Upper lobe of right lung (tissue), 1 donor: ENCODE measurements at regions not wholly inside any gene's neighbourhood (a gene's known extent, or its start where the extent isn't known, plus 50 kb on each side); places are given as distances from the start of the nearest gene placed in this dataset.

Source experiments
- ATAC-seq: fragments of 200-7000 bp; cut with Tn5 transposase; one replicate; pipeline ENCODE4 v1.9.1; 2020; ENCODE audit warnings: mild to moderate bottlenecking, moderate library complexity
- DNase-seq: peaks from one replicate; pipeline ENCODE4 v3.0.0-alpha.2; 2020
- H3K27ac ChIP-seq: fragments of 200-600 bp; one replicate; pipeline ENCODE4 v1.8.0; 2022
- H3K27me3 ChIP-seq: fragments of 200-600 bp; one replicate; pipeline ENCODE4 v1.8.0; 2022; ENCODE audit warnings: mild to moderate bottlenecking
- H3K36me3 ChIP-seq: fragments of 200-600 bp; one replicate; pipeline ENCODE4 v1.8.0; 2022
- H3K4me1 ChIP-seq: fragments of 200-600 bp; one replicate; pipeline ENCODE4 v1.8.0; 2022
- H3K4me3 ChIP-seq: fragments of 200-600 bp; one replicate; pipeline ENCODE4 v1.8.0; 2022; ENCODE audit warnings: mild to moderate bottlenecking
- H3K9me3 ChIP-seq: fragments of 200-600 bp; one replicate; pipeline ENCODE4 v1.8.0; 2022
- intact Hi-C: fragments of 100-400 bp; cut with DNase I; formaldehyde crosslinking; loops from one replicate; pipeline ENCODE4 v1.11.0; 2022
- TF ChIP-seq, protein P1 (sequence below): fragments of 200-600 bp; IDR thresholded peaks from one replicate; pipeline ENCODE4 v1.8.0; 2022; ENCODE audit warnings: antibody characterized with exemption
- donor health status: DM: no; HTN: yes; CAD: no; lungs with severe emphysema.

DNA sequence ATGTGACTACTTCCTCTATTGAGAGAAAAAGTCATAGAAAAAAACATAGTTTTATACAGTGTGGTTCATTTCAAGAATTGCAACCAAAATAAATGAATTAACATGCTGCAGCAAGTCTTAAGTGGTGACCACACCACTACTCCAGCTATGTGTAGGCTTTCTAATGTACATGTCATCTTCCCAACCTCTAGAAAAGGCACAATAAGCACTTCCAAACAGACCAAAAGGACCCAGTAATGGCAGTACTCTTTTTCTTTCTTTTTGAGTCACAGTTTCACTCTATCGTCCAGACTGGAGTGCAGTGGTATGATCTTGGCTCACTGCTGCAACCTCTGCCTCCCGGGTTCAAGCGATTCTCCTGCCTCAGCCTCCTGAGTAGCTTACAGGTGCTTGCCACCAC is 219.3 kb upstream of the KBTBD8 start:
- Histone ChIP-seq H3K4me1 (no peaks in the 10 kb centered on the region), H3K27ac (no peak overlapping the region), H3K36me3 (no peaks in the 10 kb centered on the region), H3K9me3 (no peaks in the 10 kb centered on the region), H3K27me3 (no peaks in the 10 kb centered on the region), H3K4me3 (no peak overlapping the region)
- TF ChIP-seq, protein P1, sequence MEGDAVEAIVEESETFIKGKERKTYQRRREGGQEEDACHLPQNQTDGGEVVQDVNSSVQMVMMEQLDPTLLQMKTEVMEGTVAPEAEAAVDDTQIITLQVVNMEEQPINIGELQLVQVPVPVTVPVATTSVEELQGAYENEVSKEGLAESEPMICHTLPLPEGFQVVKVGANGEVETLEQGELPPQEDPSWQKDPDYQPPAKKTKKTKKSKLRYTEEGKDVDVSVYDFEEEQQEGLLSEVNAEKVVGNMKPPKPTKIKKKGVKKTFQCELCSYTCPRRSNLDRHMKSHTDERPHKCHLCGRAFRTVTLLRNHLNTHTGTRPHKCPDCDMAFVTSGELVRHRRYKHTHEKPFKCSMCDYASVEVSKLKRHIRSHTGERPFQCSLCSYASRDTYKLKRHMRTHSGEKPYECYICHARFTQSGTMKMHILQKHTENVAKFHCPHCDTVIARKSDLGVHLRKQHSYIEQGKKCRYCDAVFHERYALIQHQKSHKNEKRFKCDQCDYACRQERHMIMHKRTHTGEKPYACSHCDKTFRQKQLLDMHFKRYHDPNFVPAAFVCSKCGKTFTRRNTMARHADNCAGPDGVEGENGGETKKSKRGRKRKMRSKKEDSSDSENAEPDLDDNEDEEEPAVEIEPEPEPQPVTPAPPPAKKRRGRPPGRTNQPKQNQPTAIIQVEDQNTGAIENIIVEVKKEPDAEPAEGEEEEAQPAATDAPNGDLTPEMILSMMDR = no peak
- no peak for DNase-seq
- intact Hi-C loops = no loop called here
- ATAC-seq = no peak

DNA sequence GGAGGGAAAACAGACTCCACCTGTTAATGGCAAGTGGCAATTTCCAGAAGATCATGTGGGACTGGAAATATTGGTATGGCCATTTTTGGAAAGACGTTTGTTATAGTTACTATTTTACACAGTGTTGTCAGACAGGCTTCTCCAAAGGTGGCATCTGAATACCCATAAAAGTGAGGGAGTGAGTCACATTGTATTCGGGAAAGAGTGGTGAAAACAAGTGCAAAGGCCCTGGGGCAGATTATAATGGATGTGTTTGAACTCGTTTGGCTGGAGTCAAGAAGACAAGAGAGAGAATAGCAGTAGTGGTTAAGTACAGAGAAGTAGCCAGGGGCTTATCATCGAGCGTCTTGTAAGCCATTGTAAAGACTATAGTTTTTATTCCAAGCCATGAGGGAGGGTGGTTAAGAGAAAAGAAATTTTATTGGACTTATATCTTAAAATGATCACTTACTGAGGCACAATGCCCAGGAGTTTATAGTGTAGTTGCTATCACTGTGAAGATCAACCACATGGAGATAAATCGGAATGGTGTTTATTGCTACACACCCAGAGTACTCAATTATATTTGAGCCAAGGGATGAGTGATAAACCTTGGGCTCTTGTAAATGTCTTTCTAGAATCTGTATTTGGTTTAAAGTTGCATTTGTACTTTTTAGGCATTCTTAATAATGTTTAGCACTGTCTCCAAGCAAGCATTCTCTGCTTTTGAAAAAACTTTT is 212.8 kb upstream of the KBTBD8 start:
- Histone ChIP-seq H3K4me1 (no peaks in the 10 kb centered on the region), H3K4me3 (no peak overlapping the region), H3K27ac (no peak overlapping the region), H3K9me3 (no peaks in the 10 kb centered on the region), H3K36me3 (no peaks in the 10 kb centered on the region), H3K27me3 (no peaks in the 10 kb centered on the region)
- ATAC-seq = no peak
- no peak for DNase-seq
- intact Hi-C loops = no loop called here
- TF ChIP-seq, protein P1 = no peak

DNA sequence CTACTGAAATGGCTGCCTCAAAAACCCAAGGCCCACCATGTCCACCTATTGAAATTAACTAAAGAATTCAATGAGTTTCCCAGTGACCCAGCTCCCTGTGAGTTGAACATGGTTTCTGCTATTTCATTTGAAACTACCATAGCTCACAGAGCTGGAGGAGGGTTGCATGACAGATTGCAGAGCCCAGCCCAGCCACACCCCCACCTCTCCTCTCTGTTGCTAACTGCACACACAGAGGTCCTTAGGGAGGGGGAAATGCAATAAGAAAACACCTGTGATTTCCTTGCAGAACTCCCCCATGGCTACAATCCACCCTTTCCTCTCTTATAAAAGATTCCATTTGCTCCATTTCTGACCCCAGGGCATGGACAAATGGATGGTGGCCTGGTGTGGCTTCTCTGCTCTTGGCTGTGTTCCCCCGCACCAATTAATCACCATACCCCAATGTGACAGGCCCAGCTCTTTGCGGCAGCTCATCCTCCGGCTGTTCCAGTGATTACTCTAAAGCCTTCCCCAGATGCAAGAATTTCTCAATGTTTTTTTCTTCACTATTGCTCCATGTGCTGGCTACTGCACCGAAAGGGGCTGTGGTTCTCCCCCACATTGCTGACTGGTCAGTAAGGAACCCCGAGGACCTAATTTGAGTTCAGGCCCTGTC is 208.4 kb upstream of the KBTBD8 start:
- no peak for DNase-seq
- Histone ChIP-seq H3K27ac (no peak overlapping the region), H3K9me3 (no peaks in the 10 kb centered on the region), H3K27me3 (no peaks in the 10 kb centered on the region), H3K4me3 (no peak overlapping the region), H3K4me1 (no peaks in the 10 kb centered on the region), H3K36me3 (no peaks in the 10 kb centered on the region)
- TF ChIP-seq, protein P1 = no peak
- no peak for ATAC-seq
- intact Hi-C loops = no loop called here

DNA sequence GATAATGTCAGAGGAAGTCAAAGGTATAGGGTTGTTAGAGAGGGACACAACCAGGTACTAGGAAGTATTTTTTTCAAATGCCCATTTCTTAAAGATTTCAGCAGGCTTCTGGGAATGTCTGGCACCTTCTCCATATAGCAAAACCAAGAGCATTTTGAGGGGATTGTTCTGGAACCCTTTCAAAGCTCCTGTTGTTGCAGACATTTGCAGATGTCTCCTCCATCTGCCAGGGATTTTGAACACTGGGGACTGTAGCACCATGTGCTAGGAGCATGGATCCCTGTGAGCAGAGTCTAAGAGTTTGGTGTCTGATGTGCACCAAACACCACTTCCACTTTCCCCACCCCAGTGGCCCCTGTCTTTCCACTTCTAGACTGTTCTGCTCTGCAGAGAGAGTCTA is 206.0 kb upstream of the KBTBD8 start:
- intact Hi-C loops = no loop called here
- Histone ChIP-seq H3K4me3 (no peak overlapping the region), H3K9me3 (no peaks in the 10 kb centered on the region), H3K4me1 (no peaks in the 10 kb centered on the region), H3K27me3 (no peaks in the 10 kb centered on the region), H3K36me3 (no peaks in the 10 kb centered on the region), H3K27ac (no peak overlapping the region)
- no peak for DNase-seq
- no peak for ATAC-seq
- TF ChIP-seq, protein P1 = no peak

DNA sequence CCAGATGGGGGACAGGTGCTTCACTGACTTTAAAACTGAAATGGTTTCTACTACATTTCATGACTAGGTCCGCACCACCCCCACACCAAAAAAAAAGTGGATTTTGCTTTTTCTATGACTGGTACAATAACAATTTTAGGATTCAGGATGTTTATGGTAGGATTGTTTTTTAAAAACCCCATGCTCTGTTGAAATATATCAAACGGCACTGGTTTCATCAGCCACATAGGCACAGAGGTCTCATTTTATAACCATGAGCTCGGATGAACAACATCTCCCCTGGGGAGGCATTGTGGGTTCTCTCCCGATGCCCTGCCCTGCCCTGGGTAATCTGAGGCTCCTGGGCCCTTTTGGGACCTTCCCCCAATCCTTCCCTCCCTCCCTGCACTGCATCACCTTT is 202.7 kb upstream of the KBTBD8 start:
- TF ChIP-seq, protein P1 = no peak
- no peak overlapping the region for H3K4me3 ChIP-seq
- H3K9me3 ChIP-seq = no peaks in the 10 kb centered on the region
- H3K36me3 ChIP-seq = no peaks in the 10 kb centered on the region
- H3K27me3 ChIP-seq = no peaks in the 10 kb centered on the region
- H3K27ac ChIP-seq = no peak overlapping the region
- H3K4me1 ChIP-seq = no peaks in the 10 kb centered on the region
- no peak for ATAC-seq
- intact Hi-C loops = no loop called here
- no peak for DNase-seq
